A549 (cell line): ENCODE measurements at regions not wholly inside any gene's neighbourhood (a gene's known extent, or its start where the extent isn't known, plus 50 kb on each side); places are given as distances from the start of the nearest gene placed in this dataset.

Experiments
- ATAC-seq, 2 experiments: fragments of 200-7000 bp in 1 of 2; fragments of >200 bp in 1 of 2; cut with Nextera tagmentation in 1 of 2; cut with Tn5 transposase in 1 of 2; 3 replicates each; pipeline versions ENCODE4 v1.8.0 to v1.9.1; 2018 to 2020; ENCODE audit warnings: mild to moderate bottlenecking in 1 of 2, moderate library complexity in 1 of 2
- CTCF ChIA-PET: fragments of 300-600 bp; sonication (Branson Sonifier 250); formaldehyde crosslinking; extraction: SDS; loops from one replicate; lab custom pipeline; 2021; ENCODE audit warnings: antibody characterized with exemption, inconsistent platforms; lab: Yijun Ruan, JAX
- POLR2A ChIA-PET: fragments of 350-600 bp; formaldehyde crosslinking; extraction: SDS; loops from one replicate; lab custom pipeline; 2021; ENCODE audit warnings: antibody characterized with exemption, inconsistent platforms; lab: Yijun Ruan, JAX
- DNase-seq, 2 experiments: peaks; one replicate each; pipeline versions ENCODE4 v3.0.0 to v3.0.0-alpha.2; 2011 to 2016; ENCODE audit warnings: low read depth in 1 of 2, low spot score in 1 of 2
- FAIRE-seq: peaks from 2 replicates; lab custom pipeline; 2011; peaks lifted over from hg19 to GRCh38; lab: Jason Lieb, UNC
- H3K27ac ChIP-seq, 2 experiments: fragments of >200 bp; sonication (Bioruptor Twin); formaldehyde crosslinking; 3 replicates each; pipeline ENCODE4 v1.5.1; 2016 to 2017
- H3K4me1 ChIP-seq: fragments of >200 bp; sonication (Bioruptor Twin); formaldehyde crosslinking; 3 replicates; pipeline ENCODE4 v1.6.1; 2016
- H3K4me2 ChIP-seq: fragments of >200 bp; sonication (Bioruptor Twin); formaldehyde crosslinking; 3 replicates; pipeline ENCODE4 v1.6.1; 2016
- H3K4me3 ChIP-seq: fragments of >200 bp; sonication (Bioruptor Twin); formaldehyde crosslinking; 3 replicates; pipeline ENCODE4 v1.5.1; 2016
- H3K9me3 ChIP-seq: fragments of >200 bp; sonication (Bioruptor Twin); formaldehyde crosslinking; 3 replicates; pipeline ENCODE4 v1.6.1; 2016
- ATOH8 ChIP-seq: fragments of 250-450 bp; sonication (Bioruptor Pico); IDR thresholded peaks from 2 replicates; pipeline ENCODE4 v1.5.0; 2020; ENCODE audit warnings: low read depth, mild to moderate bottlenecking, moderate library complexity
- CHD2 ChIP-seq: fragments of 150-350 bp; IDR thresholded peaks from 2 replicates; pipeline ENCODE4 v1.6.1; 2014; ENCODE audit warnings: low read length; ENCODE audit not compliant: partially characterized antibody
- EHMT2 ChIP-seq: fragments of 200-600 bp; sonication (generic); IDR thresholded peaks from 2 replicates; pipeline ENCODE4 v1.6.1; 2016; ENCODE audit warnings: antibody characterized with exemption, low read depth, mild to moderate bottlenecking, moderate library complexity
- HEYL ChIP-seq: fragments of 250-450 bp; sonication (Bioruptor Pico); IDR thresholded peaks from 2 replicates; pipeline ENCODE4 v1.8.0; 2021; ENCODE audit warnings: mild to moderate bottlenecking, moderate library complexity
- HMGXB4 ChIP-seq: fragments of 250-450 bp; sonication (Bioruptor Pico); IDR thresholded peaks from 2 replicates; pipeline ENCODE4 v1.5.0; 2021; ENCODE audit warnings: mild to moderate bottlenecking, moderate library complexity, borderline replicate concordance
- NFE2L2 ChIP-seq: fragments of 150-350 bp; conservative IDR thresholded peaks from 2 replicates; pipeline ENCODE4 v1.6.1; 2014; ENCODE audit warnings: low read length
- POLR2AphosphoS2 ChIP-seq: conservative IDR thresholded peaks from 2 replicates; pipeline ENCODE4 v1.6.1; 2012; ENCODE audit warnings: low read length, improper control_type of control experiment, inconsistent platforms
- RARB ChIP-seq: fragments of 250-450 bp; sonication (Bioruptor Pico); IDR thresholded peaks from 2 replicates; pipeline ENCODE4 v1.8.0; 2021; ENCODE audit warnings: mild to moderate bottlenecking, moderate library complexity
- RFX5 ChIP-seq: fragments of 450-650 bp; IDR thresholded peaks from 2 replicates; pipeline ENCODE4 v1.7.1; 2014; ENCODE audit warnings: antibody characterized with exemption, mild to moderate bottlenecking, moderate library complexity
- SREBF2 ChIP-seq: fragments of 450-650 bp; IDR thresholded peaks from 2 replicates; pipeline ENCODE4 v1.6.1; 2014; ENCODE audit warnings: mild to moderate bottlenecking, moderate library complexity
- TP53 ChIP-seq: fragments of 250-450 bp; sonication (Bioruptor Pico); IDR thresholded peaks from 2 replicates; pipeline ENCODE4 v1.5.0; 2021; ENCODE audit warnings: mild to moderate bottlenecking, moderate library complexity
- WGBS: methylation state at CpG from one replicate; pipeline ENCODE4 v1.1.6; 2017; ENCODE audit errors: missing lambda C conversion rate; 5-methylcytosine and 5-hydroxymethylcytosine counted together

- DNase-seq, result no peak
- POLR2A ChIA-PET, result no interaction called here
- no peak overlapping the region for H3K4me2 ChIP-seq
- WGBS, result 5% methylated on average over 3 of the region's 3 CpGs
- no peak for ATAC-seq
- H3K4me1 ChIP-seq, result no peaks in the 10 kb centered on the region
- CTCF ChIA-PET, result no interaction called here
- peaks cover 3% of the 10 kb centered on the region; the same call in 1 of the 3 replicates for H3K9me3 ChIP-seq
- FAIRE-seq, result no peak
- TF ChIP-seq RARB (CRISPR knock-in tag) (no peak), RFX5 (no peak), ATOH8 (CRISPR knock-in tag) (no peak), TP53 (CRISPR knock-in tag) (no peak)
- no peak overlapping the region for H3K4me3 ChIP-seq
- no peak overlapping the region for H3K27ac ChIP-seq
These were observed 587.8 kb upstream of the POM121L12 start for GRCh38 chr7:52447581-52448180.

- DNase-seq (no peak), FAIRE-seq (no peak)
- H3K27ac ChIP-seq, result no peak overlapping the region
- TF ChIP-seq POLR2AphosphoS2 (no peak), EHMT2 (no peak)
- TF ChIP-seq, all 56 proteins: peak for 0
- H3K9me3 ChIP-seq, result no peaks in the 10 kb centered on the region
- no peak overlapping the region for H3K4me3 ChIP-seq
- no peak for ATAC-seq
- no peak overlapping the region for H3K4me2 ChIP-seq
- no peaks in the 10 kb centered on the region for H3K4me1 ChIP-seq
- 40% methylated on average over 4 of the region's 4 CpGs for WGBS
- ChIA-PET POLR2A (no interaction called here), CTCF (no interaction called here)
These were observed 599.2 kb upstream of the POM121L12 start for GRCh38 chr7:52436278-52436677.

GRCh38 chr7:52431082-52431815 is 604.2 kb upstream of the POM121L12 start:
- POLR2A ChIA-PET, result no interaction called here
- no peaks in the 10 kb centered on the region for H3K9me3 ChIP-seq

GRCh38 chr7:52423251-52423650 is 612.2 kb upstream of the POM121L12 start:
- Histone ChIP-seq H3K9me3 (no peaks in the 10 kb centered on the region), H3K4me3 (no peak overlapping the region), H3K27ac (no peak overlapping the region), H3K4me1 (no peaks in the 10 kb centered on the region), H3K4me2 (no peak overlapping the region)
- WGBS, result 0% methylated on average over 1 of the region's 1 CpG
- TF ChIP-seq CHD2, result no peak
- no peak for TF ChIP-seq SREBF2
- ChIA-PET POLR2A (no interaction called here), CTCF (no interaction called here)
- ATAC-seq, result no peak
- FAIRE-seq, result no peak
- no peak for DNase-seq

More at GRCh38 chr7:52431082-52431815, 604.2 kb upstream of the POM121L12 start:
- FAIRE-seq (no peak), DNase-seq (no peak), ATAC-seq (no peak)
- Histone ChIP-seq H3K4me2 (no peak overlapping the region), H3K4me1 (no peaks in the 10 kb centered on the region), H3K4me3 (no peak overlapping the region), H3K27ac (no peak overlapping the region)
- CTCF ChIA-PET, result interaction anchor here (0.6 kb wide), 2 partner anchors 18 to 174 kb away, joined by 3 read pairs; no protein-coding TSS in a partner anchor
- TF ChIP-seq HMGXB4, result no peak
- 62% methylated on average over 15 of the region's 36 CpGs for WGBS

- Histone ChIP-seq H3K4me2 (no peak overlapping the region), H3K27ac (no peak overlapping the region), H3K9me3 (no peaks in the 10 kb centered on the region), H3K4me3 (no peak overlapping the region), H3K4me1 (no peaks in the 10 kb centered on the region)
- whole genome bisulfite sequencing, result 4% methylated on average over 5 of the region's 5 CpGs
- no peak for ATAC-seq
- ChIA-PET POLR2A (no interaction called here), CTCF (interaction anchor here (0.6 to 0.9 kb wide), 2 partner anchors 18 to 1945 kb away, joined by 3 read pairs; no protein-coding TSS in a partner anchor)
- FAIRE-seq, result no peak
- DNase-seq, result no peak
- TF ChIP-seq HEYL (CRISPR knock-in tag), result no peak
- no peak for TF ChIP-seq NFE2L2
These were observed 622.4 kb upstream of the POM121L12 start for GRCh38 chr7:52413051-52413450.
